Heart left ventricle (tissue), 16 donors: ENCODE measurements at regions not wholly inside any gene's neighbourhood (a gene's known extent, or its start where the extent isn't known, plus 50 kb on each side); places are given as distances from the start of the nearest gene placed in this dataset.

Source experiments
- ATAC-seq, 4 donors: fragments of 200-7000 bp; cut with Tn5 transposase; one replicate each; pipeline ENCODE4 v1.9.1; 2020 to 2022; ENCODE audit warnings: moderate library complexity in 4 of 4, mild to moderate bottlenecking in 3 of 4, moderate number of reproducible peaks in 1 of 4
- DNase-seq, 5 donors: peaks; one replicate each; pipeline ENCODE4 v3.0.0-alpha.2; 2020
- H3K27ac ChIP-seq, 12 donors: fragments of 200-600 bp; sonication (generic) in 4 of 12; one replicate each; pipeline versions ENCODE4 v1.5.0 to v1.8.0; 2016 to 2022; ENCODE audit warnings: mild to moderate bottlenecking in 2 of 12
- H3K27me3 ChIP-seq, 9 donors: fragments of 200-600 bp; sonication (generic) in 2 of 9; one replicate each; pipeline versions ENCODE4 v1.5.1 to v1.8.0; 2016 to 2022; ENCODE audit warnings: mild to moderate bottlenecking in 3 of 9
- H3K36me3 ChIP-seq, 9 donors: fragments of 200-600 bp; sonication (generic) in 2 of 9; one replicate each; pipeline versions ENCODE4 v1.5.0 to v1.8.0; 2018 to 2022; ENCODE audit warnings: mild to moderate bottlenecking in 2 of 9
- H3K4me1 ChIP-seq, 12 donors: fragments of 200-600 bp; sonication (generic) in 4 of 12; one replicate each; pipeline versions ENCODE4 v1.5.0 to v1.8.0; 2016 to 2022; ENCODE audit warnings: mild to moderate bottlenecking in 3 of 12
- H3K4me3 ChIP-seq, 12 donors: fragments of 200-600 bp; sonication (generic) in 4 of 12; one replicate each; pipeline versions ENCODE4 v1.5.0 to v1.8.0; 2017 to 2022; ENCODE audit warnings: mild to moderate bottlenecking in 9 of 12, moderate library complexity in 4 of 12
- H3K9me3 ChIP-seq, 12 donors: fragments of 200-600 bp; sonication (generic) in 4 of 12; one replicate each; pipeline versions ENCODE4 v1.5.0 to v1.8.0; 2016 to 2022; ENCODE audit warnings: mild to moderate bottlenecking in 1 of 12
- POLR2A ChIP-seq, 2 donors: fragments of 450-650 bp; IDR thresholded peaks; one replicate each; pipeline ENCODE4 v1.6.1; 2017; ENCODE audit warnings: antibody characterized with exemption in 2 of 2, mild to moderate bottlenecking in 2 of 2, moderate library complexity in 2 of 2
- WGBS, 4 donors: extraction: QIAGEN DNeasy Blood & Tissue Kit in 2 of 4; methylation state at CpG; one replicate each; pipeline versions ENCODE4 v1.1.5 to v1.1.7; 2013 to 2018; 5-methylcytosine and 5-hydroxymethylcytosine counted together
- intact Hi-C, 10 donors: fragments of 100-400 bp; cut with DNase I; formaldehyde crosslinking; loops; one replicate each; pipeline versions ENCODE4 v1.11.1 to v1.14.2; 2022
- TF ChIP-seq, protein P1 (sequence below), 12 donors: fragments of 200-600 bp; sonication (generic) in 4 of 12; IDR thresholded peaks; one replicate each; pipeline versions ENCODE4 v1.5.0 to v1.8.0; 2018 to 2022; ENCODE audit warnings: antibody characterized with exemption in 12 of 12, mild to moderate bottlenecking in 5 of 12
- donor health status: ischemic (EF 13 %, LVEDD 7.1; RV severe dilation, severe dysfunction).
- donor health status: healthy with polysubstance abuse.
- donor health status: DM: no; HTN: yes; CAD: no.
- donor health status: DM: no; HTN: no; CAD: no.
- donor health status: ischemic (EF 25% LVEDD 6.9; RV normal size, moderate dysfunction).
- donor health status: ischemic (EF 25% LVEDD 5.7; RV mildly dilated, moderate dysfunction).
- donor health status: healthy.
- donor health status: DM: yes; HTN: yes; CAD: no.
- donor health status: ischemic (EF 35%, LVEDD 5.7; RV mildly dilated, moderate dysfunction).
- donor health status: nonischemic (EF 11% LVEDD 7.7; RV severe dilation, severe dysfunction).
- donor health status: DM: yes; HTN: yes; CAD: no.
- donor health status: PGD.
- donor health status: ischemic (EF 29% LVEDD 5.4; RV normal size, mild dysfunction).
- donor health status: nonischemic (EF 23%, LVEDD 6.1; RV moderate dilation, normal function).

DNA sequence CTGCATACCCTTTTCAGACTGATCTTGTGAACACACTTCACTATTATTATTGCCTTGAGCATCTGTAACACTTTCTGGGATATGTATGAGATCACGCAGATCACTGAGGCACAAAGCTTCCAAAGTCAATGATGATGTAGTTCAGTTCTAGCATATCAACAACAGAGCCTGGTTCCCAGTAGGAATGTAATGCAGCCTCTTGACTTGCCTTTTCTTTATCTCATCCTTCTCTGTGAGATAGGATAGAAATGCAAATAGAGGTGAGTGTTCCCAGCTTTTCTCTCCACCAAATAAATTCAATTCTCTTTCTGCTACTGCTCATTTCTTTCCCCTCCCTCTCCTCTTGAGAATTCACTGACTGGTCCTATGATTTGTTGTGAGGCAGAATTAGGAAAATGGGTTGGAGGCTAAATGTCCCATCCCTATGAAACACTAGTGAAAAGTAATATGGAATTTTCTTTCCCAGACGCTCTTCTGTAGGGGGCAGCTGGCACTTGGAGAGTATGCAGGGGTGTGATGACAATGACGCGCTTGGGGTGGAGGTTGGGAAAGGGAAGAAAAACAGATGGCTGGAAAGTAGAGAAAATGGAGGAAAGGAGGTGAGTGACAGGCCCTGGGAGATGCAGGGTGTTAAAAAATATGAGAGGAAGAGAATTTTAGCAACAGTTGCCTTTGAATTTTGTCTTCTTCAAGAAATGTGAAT, 96.0 kb upstream of the TMTC1 start:
- 51 to 62% (median 53%) methylated on average over 4 of the region's 4 CpGs for WGBS, 4 donors
- H3K9me3 ChIP-seq = peaks cover 0 to 14% (median 6%) of the 10 kb centered on the region in 12 donors
- no peak for DNase-seq
- H3K27ac ChIP-seq = no peak overlapping the region
- no peaks in the 10 kb centered on the region for H3K36me3 ChIP-seq
- H3K4me3 ChIP-seq = no peak overlapping the region
- ATAC-seq = no peak
- TF ChIP-seq POLR2A (IDR thresholded peaks at IDR 0.05) = no peak
- TF ChIP-seq, protein P1, sequence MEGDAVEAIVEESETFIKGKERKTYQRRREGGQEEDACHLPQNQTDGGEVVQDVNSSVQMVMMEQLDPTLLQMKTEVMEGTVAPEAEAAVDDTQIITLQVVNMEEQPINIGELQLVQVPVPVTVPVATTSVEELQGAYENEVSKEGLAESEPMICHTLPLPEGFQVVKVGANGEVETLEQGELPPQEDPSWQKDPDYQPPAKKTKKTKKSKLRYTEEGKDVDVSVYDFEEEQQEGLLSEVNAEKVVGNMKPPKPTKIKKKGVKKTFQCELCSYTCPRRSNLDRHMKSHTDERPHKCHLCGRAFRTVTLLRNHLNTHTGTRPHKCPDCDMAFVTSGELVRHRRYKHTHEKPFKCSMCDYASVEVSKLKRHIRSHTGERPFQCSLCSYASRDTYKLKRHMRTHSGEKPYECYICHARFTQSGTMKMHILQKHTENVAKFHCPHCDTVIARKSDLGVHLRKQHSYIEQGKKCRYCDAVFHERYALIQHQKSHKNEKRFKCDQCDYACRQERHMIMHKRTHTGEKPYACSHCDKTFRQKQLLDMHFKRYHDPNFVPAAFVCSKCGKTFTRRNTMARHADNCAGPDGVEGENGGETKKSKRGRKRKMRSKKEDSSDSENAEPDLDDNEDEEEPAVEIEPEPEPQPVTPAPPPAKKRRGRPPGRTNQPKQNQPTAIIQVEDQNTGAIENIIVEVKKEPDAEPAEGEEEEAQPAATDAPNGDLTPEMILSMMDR (IDR thresholded peaks at IDR 0.05) = no peak
- intact Hi-C loops = loop anchor here in 7 of 10 donors (10.0 kb wide), 3 partner anchors 95 to 325 kb away; partner anchors contain the start of gene TMTC1 (in 5 of the 7)
- H3K27me3 ChIP-seq = no peaks in the 10 kb centered on the region
- peaks cover 0 to 15% (median 2%) of the 10 kb centered on the region in 12 donors for H3K4me1 ChIP-seq

DNA sequence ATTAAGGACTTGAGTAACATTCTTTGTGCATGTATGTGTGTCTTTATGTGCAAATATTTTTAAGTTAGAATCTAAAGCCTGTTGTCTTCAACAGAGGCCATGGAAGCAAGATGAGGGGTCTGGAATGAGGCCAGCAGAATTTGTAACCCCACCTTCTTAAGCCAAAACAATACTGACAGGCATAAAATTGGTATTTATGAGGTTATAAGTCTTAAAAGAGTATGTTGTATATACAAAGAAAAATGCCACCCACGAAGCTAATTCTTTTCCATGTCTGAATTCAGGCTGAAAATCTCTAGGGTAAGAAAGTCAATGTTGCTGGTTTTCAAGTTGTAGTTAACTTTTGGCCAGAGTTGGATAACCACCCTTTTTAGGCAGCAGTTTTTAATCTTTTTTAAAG, 86.2 kb upstream of the TMTC1 start:
- intact Hi-C loops = no loop called here
- Histone ChIP-seq H3K27ac (no peak overlapping the region), H3K36me3 (no peaks in the 10 kb centered on the region), H3K4me1 (no peaks in the 10 kb centered on the region), H3K4me3 (no peak overlapping the region), H3K9me3 (peaks cover 0 to 5% (median 0%) of the 10 kb centered on the region in 12 donors), H3K27me3 (no peaks in the 10 kb centered on the region)
- no peak for TF ChIP-seq POLR2A (IDR thresholded peaks at IDR 0.05)
- TF ChIP-seq, protein P1 (IDR thresholded peaks at IDR 0.05) = no peak
- ATAC-seq = no peak
- WGBS, 4 donors = 59 to 69% (median 64%) methylated on average over 1 of the region's 1 CpG
- no peak for DNase-seq

DNA sequence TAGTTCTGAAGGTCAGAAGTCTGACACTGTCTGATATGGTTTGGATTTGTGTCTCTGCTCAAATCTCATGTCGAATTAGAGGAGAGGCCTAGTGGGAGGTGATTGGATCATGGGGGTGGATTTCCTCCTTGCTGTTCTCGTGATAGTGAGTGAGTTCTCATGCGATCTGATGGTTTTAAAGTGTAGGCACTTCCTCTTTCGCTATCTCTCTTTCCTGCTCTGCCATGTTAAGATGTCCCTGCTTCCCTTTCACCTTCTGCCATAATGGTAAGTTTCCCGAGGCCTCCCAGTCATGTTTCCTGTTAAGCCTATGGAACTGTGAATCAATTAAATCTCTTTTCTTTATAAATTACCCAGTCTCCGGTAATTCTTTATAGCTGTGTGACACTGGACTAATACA, 84.1 kb upstream of the TMTC1 start:
- Histone ChIP-seq H3K27ac (no peak overlapping the region), H3K27me3 (no peaks in the 10 kb centered on the region), H3K4me1 (no peaks in the 10 kb centered on the region), H3K36me3 (no peaks in the 10 kb centered on the region), H3K4me3 (no peak overlapping the region), H3K9me3 (peaks cover 0 to 5% (median 0%) of the 10 kb centered on the region in 12 donors)
- WGBS, 4 donors = 84 to 86% (median 85%) methylated on average over 6 of the region's 6 CpGs
- intact Hi-C loops = no loop called here
- no peak for TF ChIP-seq POLR2A (IDR thresholded peaks at IDR 0.05)
- DNase-seq = no peak
- ATAC-seq = no peak

DNA sequence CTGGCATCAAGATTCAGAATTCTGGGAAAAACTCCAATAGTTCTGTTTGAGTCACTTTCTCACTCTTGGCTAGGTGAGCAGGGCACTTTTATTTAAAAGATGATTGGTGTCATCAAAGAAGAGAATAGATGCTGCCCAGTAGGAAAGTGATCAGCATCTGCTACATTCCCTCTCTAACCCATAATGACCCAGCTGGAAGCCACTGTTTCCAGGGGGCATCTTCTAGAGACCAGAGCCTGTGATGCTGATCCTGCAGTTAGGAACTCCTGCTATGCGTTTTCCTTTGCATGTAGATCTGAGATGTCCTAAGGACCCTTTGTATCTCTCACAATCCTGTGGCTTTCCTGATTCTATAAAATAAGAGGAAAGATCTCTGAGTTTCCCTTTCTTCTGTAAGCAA, 79.9 kb upstream of the TMTC1 start:
- ATAC-seq (no peak), DNase-seq (no peak)
- Histone ChIP-seq H3K27me3 (no peaks in the 10 kb centered on the region), H3K36me3 (no peaks in the 10 kb centered on the region), H3K9me3 (peaks cover 0 to 5% (median 0%) of the 10 kb centered on the region in 12 donors), H3K4me3 (no peak overlapping the region), H3K4me1 (peaks cover 0 to 5% (median 0%) of the 10 kb centered on the region in 12 donors), H3K27ac (no peak overlapping the region)
- no peak for TF ChIP-seq POLR2A (IDR thresholded peaks at IDR 0.05)
- TF ChIP-seq, protein P1 (IDR thresholded peaks at IDR 0.05) = no peak
- 39 to 70% (median 56%) methylated on average over 1 of the region's 1 CpG for WGBS, 4 donors
- intact Hi-C loops = no loop called here
